Inferior parietal cortex (tissue), 1 donor: ENCODE measurements at regions not wholly inside any gene's neighbourhood (a gene's known extent, or its start where the extent isn't known, plus 50 kb on each side); places are given as distances from the start of the nearest gene placed in this dataset.

Experiments used
- DNase-seq: peaks from one replicate; pipeline ENCODE4 v3.0.0-alpha.2; 2016; ENCODE audit errors: extremely low spot score

GRCh38 chr5:34503379-34504253 lies 152.5 kb upstream of the RAI14 start:
- peak; percentile 88 for DNase-seq

GRCh38 chr5:34504967-34505366 lies 151.2 kb upstream of the RAI14 start:
- no peak for DNase-seq

- DNase-seq = no peak
Measured at GRCh38 chr5:34505731-34506130, 150.4 kb upstream of the RAI14 start.

GRCh38 chr5:34507933-34508332 lies 148.2 kb upstream of the RAI14 start:
- DNase-seq = no peak

- DNase-seq = no peak
Measured at GRCh38 chr5:34509392-34509791, 146.7 kb upstream of the RAI14 start.

GRCh38 chr5:34510002-34510401 lies 146.1 kb upstream of the RAI14 start:
- no peak for DNase-seq

- no peak for DNase-seq
Measured at GRCh38 chr5:34511063-34511462, 145.1 kb upstream of the RAI14 start.

- DNase-seq = no peak
Measured at GRCh38 chr5:34511481-34511880, 144.6 kb upstream of the RAI14 start.

GRCh38 chr5:34511915-34512314 lies 144.2 kb upstream of the RAI14 start:
- DNase-seq = no peak

GRCh38 chr5:34516166-34516565 lies 140.0 kb upstream of the RAI14 start:
- DNase-seq = no peak

- no peak for DNase-seq
Measured at GRCh38 chr5:34516686-34517085, 139.4 kb upstream of the RAI14 start.

GRCh38 chr5:34517249-34517648 lies 138.9 kb upstream of the RAI14 start:
- DNase-seq = no peak

- no peak for DNase-seq
Measured at GRCh38 chr5:34519489-34520220, 136.5 kb upstream of the RAI14 start.

- DNase-seq = no peak
Measured at GRCh38 chr5:34521628-34522290, 134.4 kb upstream of the RAI14 start.

GRCh38 chr5:34522599-34523386 lies 133.3 kb upstream of the RAI14 start:
- peak; percentile 90 for DNase-seq

GRCh38 chr5:34523387-34523726 lies 132.8 kb upstream of the RAI14 start:
- no peak for DNase-seq

GRCh38 chr5:34524123-34524522 lies 132.0 kb upstream of the RAI14 start:
- no peak for DNase-seq

GRCh38 chr5:34525761-34526160 lies 130.4 kb upstream of the RAI14 start:
- no peak for DNase-seq

GRCh38 chr5:34526682-34527305 lies 129.3 kb upstream of the RAI14 start:
- no peak for DNase-seq

GRCh38 chr5:34529581-34530331 lies 126.4 kb upstream of the RAI14 start:
- no peak for DNase-seq

GRCh38 chr5:34530637-34531036 lies 125.5 kb upstream of the RAI14 start:
- DNase-seq = no peak
